GM12878 (cell line): ENCODE measurements at regions not wholly inside any gene's neighbourhood (a gene's known extent, or its start where the extent isn't known, plus 50 kb on each side); places are given as distances from the start of the nearest gene placed in this dataset.

Experiments used
- ATF2 ChIP-seq: IDR thresholded peaks from 2 replicates; pipeline ENCODE4 v1.6.1; 2012; ENCODE audit warnings: low read length, inconsistent platforms
- CBX5 ChIP-seq: sonication (generic); IDR thresholded peaks from 2 replicates; pipeline ENCODE4 v1.6.1; 2016; ENCODE audit warnings: low read depth, moderate library complexity, mild to moderate bottlenecking, inconsistent platforms
- CHD2 ChIP-seq: IDR thresholded peaks from 2 replicates; pipeline ENCODE4 v1.6.1; 2011; ENCODE audit warnings: low read depth, low read length, improper control_type of control experiment, borderline replicate concordance
- CTCF ChIP-seq, 3 experiments: IDR thresholded peaks in 2 of 3; conservative IDR thresholded peaks in 1 of 3; 2 replicates each; pipeline ENCODE4 v1.5.1; 2011; ENCODE audit warnings: low read depth in 3 of 3, low read length in 3 of 3, mild to moderate bottlenecking in 3 of 3, control low read depth in 2 of 3, moderate library complexity in 2 of 3, inconsistent platforms in 1 of 3, mixed read lengths in 1 of 3; ENCODE audit not compliant: control insufficient read depth in 2 of 3, insufficient read depth in 1 of 3; ENCODE audit errors: extremely low read depth in 1 of 3
- EP300 ChIP-seq, 2 experiments: fragments of 150-350 bp in 1 of 2; IDR thresholded peaks; 2 replicates each; pipeline ENCODE4 v1.6.1; 2011 to 2012; ENCODE audit warnings: low read depth in 2 of 2, low read length in 2 of 2, borderline replicate concordance in 1 of 2, improper control_type of control experiment in 1 of 2, inconsistent platforms in 1 of 2; ENCODE audit not compliant: control insufficient read depth in 1 of 2
- JUNB ChIP-seq: IDR thresholded peaks from 2 replicates; pipeline ENCODE4 v1.6.1; 2016; ENCODE audit warnings: antibody characterized with exemption, mild to moderate bottlenecking
- MYC ChIP-seq: IDR thresholded peaks from 2 replicates; pipeline ENCODE4 v1.6.1; 2011; ENCODE audit warnings: mild to moderate bottlenecking, low read length, moderate library complexity, inconsistent platforms; ENCODE audit not compliant: insufficient read depth, insufficient replicate concordance, insufficient read length, severe bottlenecking
- POLR2A ChIP-seq: IDR thresholded peaks from 2 replicates; pipeline ENCODE4 v1.6.1; 2011; ENCODE audit warnings: low read depth, mild to moderate bottlenecking, low read length
- POLR2AphosphoS5 ChIP-seq: IDR thresholded peaks from 2 replicates; pipeline ENCODE4 v1.6.1; 2011; ENCODE audit warnings: mild to moderate bottlenecking, low read length, inconsistent platforms
- REST ChIP-seq: IDR thresholded peaks from 2 replicates; pipeline ENCODE4 v1.6.1; 2012; ENCODE audit warnings: mild to moderate bottlenecking, low read depth, low read length
- SIN3A ChIP-seq: IDR thresholded peaks from 2 replicates; pipeline ENCODE4 v1.6.1; 2012; ENCODE audit warnings: low read depth, low read length, improper control_type of control experiment
- SRF ChIP-seq, 2 experiments: IDR thresholded peaks; 2 replicates each; pipeline ENCODE4 v1.6.1; 2011; ENCODE audit warnings: low read depth in 2 of 2, low read length in 2 of 2, mild to moderate bottlenecking in 1 of 2, moderate library complexity in 1 of 2
- TCF12 ChIP-seq: IDR thresholded peaks from 2 replicates; pipeline ENCODE4 v1.6.1; 2011; ENCODE audit warnings: low read depth, mild to moderate bottlenecking, low read length

GRCh38 chr10:78859266-78859665 is 209.5 kb upstream of the ZMIZ1 start:
- TF ChIP-seq POLR2AphosphoS5 = no peak
- TF ChIP-seq CTCF (IDR thresholded peaks at IDR 0.05 in 2 of 3, conservative IDR thresholded peaks at IDR 0.05 in 1 of 3; ENCODE audit: control insufficient read depth in 2 of 3, extremely low read depth in 1 of 3, insufficient read depth in 1 of 3, low read depth in 3 of 3, low read length in 3 of 3) = no peak
- no peak for TF ChIP-seq MYC
- no peak for TF ChIP-seq SIN3A
- no peak for TF ChIP-seq CBX5
- TF ChIP-seq CHD2 = no peak
- TF ChIP-seq SRF (IDR thresholded peaks at IDR 0.05; ENCODE audit: low read depth in 2 of 2, low read length in 2 of 2) = no peak
- no peak for TF ChIP-seq POLR2A
- TF ChIP-seq EP300 (IDR thresholded peaks at IDR 0.05; ENCODE audit: borderline replicate concordance in 1 of 2, control insufficient read depth in 1 of 2, low read depth in 2 of 2, low read length in 2 of 2) = no peak
- TF ChIP-seq ATF2 = no peak
- TF ChIP-seq REST = no peak
- no peak for TF ChIP-seq JUNB
- TF ChIP-seq TCF12 = no peak
